Neutrophil (primary cell): ENCODE measurements at regions not wholly inside any gene's neighbourhood (a gene's known extent, or its start where the extent isn't known, plus 50 kb on each side); places are given as distances from the start of the nearest gene placed in this dataset.
"Not testable (repeated sequence)": the region's sequence is repeated elsewhere in the genome, so short reads cannot be mapped to it uniquely, and the experiment has no call there.

Source experiments
- H3K27ac ChIP-seq: fragments of 200-600 bp; sonication (generic); 2 replicates; pipeline ENCODE4 v1.5.1; 2016; ENCODE audit warnings: mild to moderate bottlenecking, moderate library complexity
- H3K27me3 ChIP-seq: fragments of 200-600 bp; sonication (generic); 2 replicates; pipeline ENCODE4 v1.6.0; 2016; ENCODE audit warnings: mild to moderate bottlenecking
- H3K36me3 ChIP-seq: fragments of 200-600 bp; sonication (generic); 2 replicates; pipeline ENCODE4 v1.5.1; 2017
- H3K4me1 ChIP-seq, 2 experiments: fragments of 200-600 bp in 1 of 2; sonication (generic) in 1 of 2; 1 replicate in 1 of 2; 2 replicates in 1 of 2; pipeline versions ENCODE4 v1.5.1 to v1.6.1; 2013 to 2016; ENCODE audit warnings: low read depth in 1 of 2, low read length in 1 of 2, mild to moderate bottlenecking in 1 of 2, moderate library complexity in 1 of 2; ENCODE audit not compliant: control insufficient read depth in 1 of 2, insufficient read depth in 1 of 2
- H3K4me3 ChIP-seq, 2 experiments: fragments of 200-600 bp in 1 of 2; sonication (generic) in 1 of 2; 1 replicate in 1 of 2; 2 replicates in 1 of 2; pipeline ENCODE4 v1.5.1; 2013 to 2016; ENCODE audit warnings: low read depth in 1 of 2, low read length in 1 of 2, mild to moderate bottlenecking in 1 of 2, moderate library complexity in 1 of 2
- H3K9me3 ChIP-seq: fragments of 200-600 bp; sonication (generic); 2 replicates; pipeline ENCODE4 v1.5.1; 2016
- TF ChIP-seq, protein P1 (sequence below): fragments of 200-600 bp; sonication (generic); IDR thresholded peaks from 2 replicates; pipeline ENCODE4 v1.5.1; 2016; ENCODE audit warnings: antibody characterized with exemption

DNA sequence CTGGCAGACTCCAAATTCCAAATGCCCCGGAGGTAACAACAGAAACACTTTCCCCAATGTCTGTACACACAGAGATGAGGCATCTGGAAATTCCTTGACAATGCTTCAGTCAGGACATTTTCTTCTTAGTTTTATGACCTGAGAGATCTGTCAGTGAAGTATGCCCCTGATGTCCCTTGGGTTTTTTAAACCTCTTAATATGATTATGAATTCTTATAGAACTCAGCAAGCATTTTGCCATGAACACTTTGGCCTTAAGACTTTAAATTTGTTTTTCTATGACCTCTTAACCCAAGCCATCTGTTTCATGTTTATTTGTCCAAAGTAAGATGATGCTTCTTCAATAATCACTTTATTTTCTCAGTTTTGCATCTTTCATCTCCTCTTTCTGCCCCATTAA, 1206.2 kb downstream of the GATA3 start:
- Histone ChIP-seq H3K27me3 (peaks cover 28% of the 10 kb centered on the region), H3K9me3 (no peaks in the 10 kb centered on the region), H3K36me3 (no peaks in the 10 kb centered on the region), H3K27ac (no peak overlapping the region), H3K4me3 (no peak overlapping the region), H3K4me1 (no peaks in the 10 kb centered on the region)
- TF ChIP-seq, protein P1, sequence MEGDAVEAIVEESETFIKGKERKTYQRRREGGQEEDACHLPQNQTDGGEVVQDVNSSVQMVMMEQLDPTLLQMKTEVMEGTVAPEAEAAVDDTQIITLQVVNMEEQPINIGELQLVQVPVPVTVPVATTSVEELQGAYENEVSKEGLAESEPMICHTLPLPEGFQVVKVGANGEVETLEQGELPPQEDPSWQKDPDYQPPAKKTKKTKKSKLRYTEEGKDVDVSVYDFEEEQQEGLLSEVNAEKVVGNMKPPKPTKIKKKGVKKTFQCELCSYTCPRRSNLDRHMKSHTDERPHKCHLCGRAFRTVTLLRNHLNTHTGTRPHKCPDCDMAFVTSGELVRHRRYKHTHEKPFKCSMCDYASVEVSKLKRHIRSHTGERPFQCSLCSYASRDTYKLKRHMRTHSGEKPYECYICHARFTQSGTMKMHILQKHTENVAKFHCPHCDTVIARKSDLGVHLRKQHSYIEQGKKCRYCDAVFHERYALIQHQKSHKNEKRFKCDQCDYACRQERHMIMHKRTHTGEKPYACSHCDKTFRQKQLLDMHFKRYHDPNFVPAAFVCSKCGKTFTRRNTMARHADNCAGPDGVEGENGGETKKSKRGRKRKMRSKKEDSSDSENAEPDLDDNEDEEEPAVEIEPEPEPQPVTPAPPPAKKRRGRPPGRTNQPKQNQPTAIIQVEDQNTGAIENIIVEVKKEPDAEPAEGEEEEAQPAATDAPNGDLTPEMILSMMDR = no peak

DNA sequence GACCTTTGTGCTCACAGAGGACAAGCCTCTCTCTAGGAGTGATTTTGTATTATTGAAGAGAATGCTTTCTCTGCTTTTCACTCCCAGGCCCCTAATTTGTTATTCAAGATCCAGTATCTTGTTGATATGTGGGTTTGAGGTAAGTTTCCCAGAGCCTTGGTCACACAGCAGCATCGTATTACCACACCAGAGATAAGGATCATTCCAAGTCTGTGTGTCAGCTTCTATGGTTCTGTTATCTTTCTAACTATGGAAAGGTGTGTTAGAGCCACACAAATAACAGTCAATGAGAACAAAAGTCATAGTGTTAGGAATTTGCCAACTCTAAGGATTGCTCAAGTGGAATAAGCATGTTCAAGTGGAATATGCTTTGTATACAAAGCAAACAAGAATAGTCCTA, 1208.3 kb downstream of the GATA3 start:
- H3K36me3 ChIP-seq = no peaks in the 10 kb centered on the region
- peaks cover 28% of the 10 kb centered on the region for H3K27me3 ChIP-seq
- H3K9me3 ChIP-seq = no peaks in the 10 kb centered on the region
- H3K27ac ChIP-seq = no peak overlapping the region
- H3K4me3 ChIP-seq = no peak overlapping the region
- H3K4me1 ChIP-seq = no peaks in the 10 kb centered on the region
- TF ChIP-seq, protein P1 = no peak

DNA sequence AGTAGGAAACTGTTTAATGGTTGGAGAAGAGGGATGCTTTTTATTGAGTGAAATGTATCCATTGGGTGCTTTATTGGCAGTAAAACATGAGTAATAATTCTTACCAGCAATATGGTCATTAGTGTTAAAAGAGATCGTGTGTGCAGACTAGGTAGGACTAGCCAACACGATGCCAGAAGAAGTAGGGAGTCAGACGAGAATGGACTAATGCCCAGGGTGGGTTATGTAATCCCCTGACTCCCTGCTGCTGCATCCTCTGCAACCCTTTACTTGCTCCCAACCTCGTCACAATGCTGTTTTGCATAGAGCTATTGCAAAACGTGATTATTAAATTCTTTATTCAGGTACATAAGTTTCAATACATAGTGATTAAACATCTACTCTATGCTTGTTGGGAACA, 1213.7 kb downstream of the GATA3 start:
- Histone ChIP-seq H3K27me3 (peaks cover 49% of the 10 kb centered on the region), H3K9me3 (no peaks in the 10 kb centered on the region), H3K4me3 (no peak overlapping the region), H3K27ac (no peak overlapping the region), H3K36me3 (no peaks in the 10 kb centered on the region), H3K4me1 (no peaks in the 10 kb centered on the region)
- TF ChIP-seq, protein P1 = no peak

DNA sequence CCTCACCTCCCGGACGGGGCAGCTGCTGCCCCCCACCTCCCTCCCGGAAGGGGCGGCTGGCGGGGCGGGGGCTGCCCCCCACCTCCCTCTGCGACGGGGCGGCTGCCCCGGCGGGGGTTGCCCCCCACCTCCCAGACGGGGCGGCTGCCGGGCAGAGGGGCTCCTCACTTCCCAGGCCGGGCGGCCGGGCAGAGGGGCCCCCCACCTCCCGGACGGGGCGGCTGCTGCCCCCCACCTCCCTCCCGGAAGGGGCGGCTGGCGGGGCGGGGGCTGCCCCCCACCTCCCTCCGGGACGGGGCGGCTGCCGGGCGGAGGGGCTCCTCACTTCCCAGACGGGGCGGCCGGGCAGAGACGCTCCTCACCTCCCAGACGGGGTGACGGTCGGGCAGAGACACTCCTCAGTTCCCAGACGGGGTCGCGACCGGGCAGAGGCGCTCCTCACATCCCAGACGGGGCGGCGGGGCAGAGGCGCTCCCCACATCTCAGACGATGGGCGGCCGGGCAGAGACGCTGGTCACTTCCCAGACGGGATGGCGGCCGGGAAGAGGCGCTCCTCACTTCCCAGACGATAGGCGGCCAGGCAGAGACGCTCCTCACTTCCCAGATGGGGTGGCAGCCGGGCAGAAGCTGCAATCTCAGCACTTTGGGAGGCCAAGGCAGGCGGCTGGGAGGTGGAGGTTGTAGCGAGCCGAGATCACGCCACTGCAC, 1218.8 kb downstream of the GATA3 start:
- peaks cover 34% of the 10 kb centered on the region for H3K27me3 ChIP-seq
- not testable (repeated sequence) for H3K4me1 ChIP-seq, H3K9me3 ChIP-seq, H3K36me3 ChIP-seq, H3K4me3 ChIP-seq, H3K27ac ChIP-seq

DNA sequence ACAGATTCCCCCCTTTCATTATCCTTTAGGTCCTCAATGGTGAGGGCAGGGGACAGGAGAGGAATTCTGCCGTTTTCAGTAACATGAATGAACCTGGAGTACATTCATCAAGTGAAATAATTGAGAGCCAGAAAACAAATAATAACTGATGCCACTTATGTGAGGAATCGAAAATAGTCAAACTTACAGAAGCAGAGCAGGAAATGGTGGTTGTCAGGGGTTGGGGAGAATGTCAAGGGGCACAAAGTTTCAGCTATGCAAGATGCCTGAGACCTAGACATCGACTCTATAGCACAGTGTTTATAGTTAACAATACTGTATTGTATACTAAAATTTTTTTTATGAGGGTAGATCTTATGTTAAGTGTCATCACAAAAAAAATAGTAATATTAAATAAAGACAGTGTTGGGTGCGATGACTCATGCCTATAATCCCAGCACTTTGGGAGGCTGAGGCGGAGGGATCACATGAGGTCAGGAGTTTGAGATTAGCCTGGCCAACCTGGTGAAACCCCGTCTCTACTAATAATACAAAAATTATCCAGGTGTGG, 1219.8 kb downstream of the GATA3 start:
- no peaks in the 10 kb centered on the region for H3K4me1 ChIP-seq
- no peaks in the 10 kb centered on the region for H3K9me3 ChIP-seq
- H3K27ac ChIP-seq = no peak overlapping the region
- peaks cover 26% of the 10 kb centered on the region for H3K27me3 ChIP-seq
- H3K4me3 ChIP-seq = no peak overlapping the region
- H3K36me3 ChIP-seq = no peaks in the 10 kb centered on the region
- TF ChIP-seq, protein P1 = no peak

DNA sequence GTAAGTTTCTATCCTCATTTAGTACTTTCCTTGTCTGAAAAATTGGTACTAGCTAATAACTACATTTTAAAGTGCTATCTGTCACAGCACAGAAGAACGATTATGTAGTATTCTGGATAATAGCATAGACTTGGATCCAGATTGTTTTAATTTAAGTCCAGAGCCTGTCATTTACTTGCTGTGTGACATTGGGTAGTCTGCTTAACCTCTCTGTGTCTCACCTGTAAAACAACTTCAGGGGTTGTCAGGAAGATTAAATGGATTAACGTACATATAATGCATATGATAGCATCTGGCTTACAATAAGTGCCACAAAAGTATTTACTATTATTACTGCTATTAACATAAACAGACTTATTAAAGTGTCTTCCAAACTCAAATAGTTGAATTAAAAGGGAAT, 1221.4 kb downstream of the GATA3 start:
- TF ChIP-seq, protein P1 = no peak
- Histone ChIP-seq H3K27ac (no peak overlapping the region), H3K27me3 (peaks cover 13% of the 10 kb centered on the region), H3K4me3 (no peak overlapping the region), H3K36me3 (no peaks in the 10 kb centered on the region), H3K4me1 (no peaks in the 10 kb centered on the region), H3K9me3 (no peaks in the 10 kb centered on the region)
